Thyroid gland (tissue), 4 donors: ENCODE measurements at regions not wholly inside any gene's neighbourhood (a gene's known extent, or its start where the extent isn't known, plus 50 kb on each side); places are given as distances from the start of the nearest gene placed in this dataset.

Experiments
- DNase-seq, 2 donors: peaks; one replicate each; pipeline ENCODE4 v3.0.0-alpha.2; 2019
- H3K27ac ChIP-seq, 3 donors: fragments of 200-600 bp; sonication (generic); 1 replicate in 2 of 3; 2 replicates in 1 of 3; pipeline ENCODE4 v1.5.1; 2016 to 2019; ENCODE audit warnings: mild to moderate bottlenecking in 1 of 3, moderate library complexity in 1 of 3
- H3K27me3 ChIP-seq: fragments of 200-600 bp; sonication (generic); one replicate; pipeline ENCODE4 v1.5.1; 2019
- H3K36me3 ChIP-seq, 2 donors: fragments of 200-600 bp; sonication (generic); one replicate each; pipeline ENCODE4 v1.5.1; 2016 to 2019
- H3K4me1 ChIP-seq, 2 donors: fragments of 200-600 bp; sonication (generic); one replicate each; pipeline ENCODE4 v1.5.1; 2017 to 2019
- H3K4me3 ChIP-seq, 3 donors: fragments of 200-600 bp; sonication (generic); replicated peaks in 1 of 3; 1 replicate in 2 of 3; 2 replicates in 1 of 3; pipeline ENCODE4 v1.5.1; 2016; ENCODE audit warnings: mild to moderate bottlenecking in 1 of 3
- H3K9me3 ChIP-seq: fragments of 200-600 bp; sonication (generic); one replicate; pipeline ENCODE4 v1.5.1; 2017
- POLR2A ChIP-seq, 2 donors: fragments of 450-650 bp; IDR thresholded peaks; one replicate each; pipeline ENCODE4 v1.6.1; 2017; ENCODE audit warnings: antibody characterized with exemption in 2 of 2, mild to moderate bottlenecking in 2 of 2, moderate library complexity in 1 of 2
- WGBS, 2 donors: methylation state at CpG; one replicate each; pipeline ENCODE4 v1.1.5; 2017; 5-methylcytosine and 5-hydroxymethylcytosine counted together
- intact Hi-C: fragments of 100-400 bp; cut with DNase I; formaldehyde crosslinking; loops from one replicate; pipeline ENCODE4 v1.15.1; 2023
- TF ChIP-seq, protein P1 (sequence below), 6 experiments: fragments of 200-600 bp in 3 of 6; fragments of 450-650 bp in 3 of 6; sonication (generic) in 3 of 6; IDR thresholded peaks; one replicate each; pipeline ENCODE4 v1.5.1; 2016 to 2019; ENCODE audit warnings: antibody characterized with exemption in 6 of 6, mild to moderate bottlenecking in 2 of 6, inconsistent platforms in 1 of 6, moderate library complexity in 1 of 6

DNA sequence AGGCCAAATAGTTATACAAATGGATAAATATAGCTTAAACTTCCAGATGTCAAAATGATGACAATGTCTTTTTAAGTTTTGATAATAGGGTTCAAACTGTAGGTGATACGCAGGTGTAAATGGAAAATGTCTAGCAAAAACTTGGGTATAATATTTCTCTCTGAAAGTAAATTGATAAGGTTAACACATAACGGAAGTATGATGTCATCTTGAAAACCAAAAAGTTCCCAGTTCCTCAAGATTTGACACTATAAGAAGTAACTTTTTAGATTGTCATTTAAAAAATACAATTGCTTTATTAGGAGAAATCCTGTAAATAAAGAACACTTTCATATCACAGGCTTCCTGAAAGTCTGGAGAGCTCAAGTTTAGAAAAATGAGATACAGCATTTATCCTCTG lies 483.4 kb downstream of the FRK start:
- TF ChIP-seq, protein P1, sequence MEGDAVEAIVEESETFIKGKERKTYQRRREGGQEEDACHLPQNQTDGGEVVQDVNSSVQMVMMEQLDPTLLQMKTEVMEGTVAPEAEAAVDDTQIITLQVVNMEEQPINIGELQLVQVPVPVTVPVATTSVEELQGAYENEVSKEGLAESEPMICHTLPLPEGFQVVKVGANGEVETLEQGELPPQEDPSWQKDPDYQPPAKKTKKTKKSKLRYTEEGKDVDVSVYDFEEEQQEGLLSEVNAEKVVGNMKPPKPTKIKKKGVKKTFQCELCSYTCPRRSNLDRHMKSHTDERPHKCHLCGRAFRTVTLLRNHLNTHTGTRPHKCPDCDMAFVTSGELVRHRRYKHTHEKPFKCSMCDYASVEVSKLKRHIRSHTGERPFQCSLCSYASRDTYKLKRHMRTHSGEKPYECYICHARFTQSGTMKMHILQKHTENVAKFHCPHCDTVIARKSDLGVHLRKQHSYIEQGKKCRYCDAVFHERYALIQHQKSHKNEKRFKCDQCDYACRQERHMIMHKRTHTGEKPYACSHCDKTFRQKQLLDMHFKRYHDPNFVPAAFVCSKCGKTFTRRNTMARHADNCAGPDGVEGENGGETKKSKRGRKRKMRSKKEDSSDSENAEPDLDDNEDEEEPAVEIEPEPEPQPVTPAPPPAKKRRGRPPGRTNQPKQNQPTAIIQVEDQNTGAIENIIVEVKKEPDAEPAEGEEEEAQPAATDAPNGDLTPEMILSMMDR (IDR thresholded peaks at IDR 0.05): no peak
- no peak for TF ChIP-seq POLR2A (IDR thresholded peaks at IDR 0.05)
- Histone ChIP-seq H3K36me3 (no peaks in the 10 kb centered on the region), H3K4me3 (no peak overlapping the region), H3K9me3 (no peaks in the 10 kb centered on the region), H3K4me1 (no peaks in the 10 kb centered on the region), H3K27ac (no peak overlapping the region), H3K27me3 (no peaks in the 10 kb centered on the region)
- intact Hi-C loops: no loop called here
- WGBS, 2 donors: 71 to 96% methylated on average over 2 of the region's 2 CpGs
- DNase-seq: no peak

DNA sequence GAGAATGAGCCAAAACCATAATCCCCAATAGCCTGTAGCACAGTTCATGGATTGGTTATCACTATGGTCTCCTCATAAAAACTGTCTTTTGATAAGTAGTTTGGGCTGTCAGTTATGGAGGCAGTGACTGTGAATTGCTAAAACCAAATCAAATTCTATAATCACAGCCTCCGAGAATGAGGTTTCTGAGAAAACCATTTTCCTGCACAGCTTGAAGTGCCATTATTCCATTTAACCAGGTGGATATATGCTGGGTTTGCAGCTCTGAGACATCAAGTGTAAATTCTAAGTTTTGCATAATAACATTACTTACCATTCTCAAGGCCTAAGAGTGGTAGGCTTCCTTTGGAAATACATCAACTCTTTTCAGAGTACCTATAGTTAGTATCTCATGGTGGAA lies 485.4 kb downstream of the FRK start:
- H3K4me1 ChIP-seq: no peaks in the 10 kb centered on the region
- 40 to 44% methylated on average over 1 of the region's 1 CpG for WGBS, 2 donors
- H3K27me3 ChIP-seq: no peaks in the 10 kb centered on the region
- intact Hi-C loops: no loop called here
- TF ChIP-seq, protein P1 (IDR thresholded peaks at IDR 0.05): no peak
- no peak for TF ChIP-seq POLR2A (IDR thresholded peaks at IDR 0.05)
- H3K27ac ChIP-seq: no peak overlapping the region
- no peak for DNase-seq
- H3K4me3 ChIP-seq: no peak overlapping the region
- no peaks in the 10 kb centered on the region for H3K36me3 ChIP-seq
- H3K9me3 ChIP-seq: no peaks in the 10 kb centered on the region

DNA sequence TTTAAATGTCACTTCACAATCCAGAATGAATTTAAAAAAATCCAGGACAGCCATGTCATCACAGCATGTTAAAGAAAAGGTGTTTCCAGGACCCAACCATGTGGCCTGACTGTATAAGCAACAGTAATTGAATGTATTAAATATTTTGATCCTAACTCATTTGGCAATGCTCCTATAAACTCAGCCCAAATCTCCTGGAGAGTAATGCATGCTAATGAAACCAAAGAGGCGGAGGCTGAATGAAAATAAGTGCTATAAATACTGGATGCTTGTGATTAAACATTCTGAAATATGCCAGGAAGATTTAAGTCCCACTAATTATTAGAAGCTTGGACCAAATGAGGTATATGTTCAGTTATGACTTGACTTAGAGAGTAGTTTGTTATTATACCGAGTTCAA lies 486.8 kb downstream of the FRK start:
- no peaks in the 10 kb centered on the region for H3K9me3 ChIP-seq
- intact Hi-C loops: no loop called here
- no peak overlapping the region for H3K4me3 ChIP-seq
- H3K27me3 ChIP-seq: no peaks in the 10 kb centered on the region
- TF ChIP-seq, protein P1 (IDR thresholded peaks at IDR 0.05): no peak
- TF ChIP-seq POLR2A (IDR thresholded peaks at IDR 0.05): no peak
- no peak overlapping the region for H3K27ac ChIP-seq
- 78 to 87% methylated on average over 2 of the region's 2 CpGs for WGBS, 2 donors
- no peak for DNase-seq
- H3K36me3 ChIP-seq: no peaks in the 10 kb centered on the region
- no peaks in the 10 kb centered on the region for H3K4me1 ChIP-seq

DNA sequence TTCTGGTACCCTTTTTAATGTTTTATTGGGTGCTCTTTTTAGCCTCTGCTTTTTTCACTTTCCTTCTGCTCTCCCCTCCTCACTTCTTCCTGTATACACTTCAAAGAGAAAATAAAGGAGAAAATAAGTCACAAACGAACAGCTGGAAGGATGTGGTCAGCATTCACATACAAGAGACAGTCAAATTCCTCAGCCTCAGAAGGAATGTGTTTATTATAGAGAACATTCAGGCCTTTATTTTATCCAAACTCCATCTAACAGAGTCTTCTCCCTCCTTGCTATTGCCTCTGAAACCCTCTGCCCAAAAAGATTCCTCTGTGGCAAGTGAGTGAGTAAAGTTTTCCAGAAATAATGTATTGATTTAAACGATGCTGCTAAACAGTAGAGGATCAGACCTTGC lies 490.4 kb downstream of the FRK start:
- H3K27ac ChIP-seq: no peak overlapping the region
- WGBS, 2 donors: 60 to 65% methylated on average over 2 of the region's 2 CpGs
- DNase-seq: no peak
- intact Hi-C loops: no loop called here
- H3K9me3 ChIP-seq: no peaks in the 10 kb centered on the region
- TF ChIP-seq, protein P1 (IDR thresholded peaks at IDR 0.05): no peak
- no peak for TF ChIP-seq POLR2A (IDR thresholded peaks at IDR 0.05)
- H3K4me1 ChIP-seq: no peaks in the 10 kb centered on the region
- H3K4me3 ChIP-seq: no peak overlapping the region
- no peaks in the 10 kb centered on the region for H3K27me3 ChIP-seq
- H3K36me3 ChIP-seq: no peaks in the 10 kb centered on the region

DNA sequence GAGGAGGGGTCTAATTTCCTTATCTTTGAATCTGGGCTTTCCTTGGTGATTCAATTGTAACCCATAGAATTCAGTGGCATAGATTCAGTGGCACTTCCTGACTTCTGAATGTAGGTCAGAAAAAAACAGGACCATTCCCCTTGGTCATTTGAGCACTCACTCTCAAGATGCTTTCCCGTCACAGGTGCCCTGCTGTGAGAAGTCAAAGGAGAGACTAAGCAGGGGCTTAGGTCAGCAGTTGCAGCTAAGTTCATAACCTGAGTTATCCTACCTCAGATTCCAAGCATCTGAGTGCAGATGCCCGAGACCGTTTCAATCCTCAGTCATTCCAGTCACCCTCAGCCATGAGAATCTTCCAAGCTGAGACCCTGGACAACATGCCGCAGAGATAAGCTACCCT lies 506.6 kb downstream of the FRK start:
- 75 to 96% methylated on average over 4 of the region's 4 CpGs for WGBS, 2 donors
- Histone ChIP-seq H3K4me1 (no peaks in the 10 kb centered on the region), H3K4me3 (no peak overlapping the region), H3K36me3 (no peaks in the 10 kb centered on the region), H3K9me3 (no peaks in the 10 kb centered on the region), H3K27ac (no peak overlapping the region), H3K27me3 (no peaks in the 10 kb centered on the region)
- intact Hi-C loops: no loop called here
- TF ChIP-seq POLR2A (IDR thresholded peaks at IDR 0.05): no peak
- TF ChIP-seq, protein P1 (IDR thresholded peaks at IDR 0.05): no peak
- DNase-seq: no peak
